Ovary (tissue), 3 donors: ENCODE measurements at regions not wholly inside any gene's neighbourhood (a gene's known extent, or its start where the extent isn't known, plus 50 kb on each side); places are given as distances from the start of the nearest gene placed in this dataset.

ENCODE experiments used
- CTCF ChIP-seq, 3 donors: fragments of 450-650 bp in 2 of 3; fragments of 200-600 bp in 1 of 3; IDR thresholded peaks; one replicate each; pipeline versions ENCODE4 v1.5.1 to v1.8.0; 2016 to 2022; ENCODE audit warnings: antibody characterized with exemption in 3 of 3, mild to moderate bottlenecking in 1 of 3
- EP300 ChIP-seq: sonication (generic); formaldehyde crosslinking; IDR thresholded peaks from one replicate; pipeline ENCODE4 v1.6.1; 2017; ENCODE audit warnings: antibody characterized with exemption
- donor health status: DM: no; HTN: no; CAD: no.

DNA sequence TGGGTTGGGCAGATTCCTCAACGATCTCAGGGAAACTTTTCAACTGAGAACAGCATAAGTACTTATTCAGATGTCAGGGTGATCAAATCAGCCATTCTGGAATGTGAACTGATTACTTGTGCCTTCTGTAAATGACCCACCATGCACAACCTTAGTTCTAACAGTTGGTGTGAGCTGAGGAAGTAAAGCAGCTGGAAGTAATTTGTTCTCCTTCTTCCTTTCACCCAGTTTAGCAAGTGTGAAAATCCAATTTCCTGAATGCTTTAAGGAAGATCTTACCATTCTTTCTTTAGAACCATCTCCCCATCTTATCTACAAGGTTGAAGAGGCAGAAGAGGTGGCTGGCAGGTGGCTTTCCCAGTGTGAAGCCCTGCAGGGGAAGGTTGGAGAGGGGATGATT lies 781.6 kb downstream of the ETS1 start:
- no peak for TF ChIP-seq CTCF (IDR thresholded peaks at IDR 0.05)
- TF ChIP-seq EP300, result no peak
